Tibial nerve (tissue), 4 donors: ENCODE measurements at regions not wholly inside any gene's neighbourhood (a gene's known extent, or its start where the extent isn't known, plus 50 kb on each side); places are given as distances from the start of the nearest gene placed in this dataset.

Experiments
- CTCF ChIP-seq, 5 experiments: fragments of 200-600 bp in 3 of 5; fragments of 450-650 bp in 2 of 5; sonication (generic) in 3 of 5; IDR thresholded peaks; one replicate each; pipeline ENCODE4 v1.5.1; 2016 to 2019; ENCODE audit warnings: antibody characterized with exemption in 5 of 5, mild to moderate bottlenecking in 3 of 5, moderate library complexity in 2 of 5
- EP300 ChIP-seq, 2 donors: sonication (generic); formaldehyde crosslinking; IDR thresholded peaks; one replicate each; pipeline ENCODE4 v1.6.1; 2017; ENCODE audit warnings: antibody characterized with exemption in 2 of 2, mild to moderate bottlenecking in 1 of 2
- POLR2A ChIP-seq, 2 donors: fragments of 450-650 bp; IDR thresholded peaks; one replicate each; pipeline ENCODE4 v1.6.1; 2017; ENCODE audit warnings: antibody characterized with exemption in 2 of 2, mild to moderate bottlenecking in 2 of 2, moderate library complexity in 2 of 2

GRCh38 chr18:1173593-1173992 is 268.9 kb downstream of the ADCYAP1 start:
- no peak for TF ChIP-seq CTCF (IDR thresholded peaks at IDR 0.05)
- TF ChIP-seq EP300 (IDR thresholded peaks at IDR 0.05): no peak
- no peak for TF ChIP-seq POLR2A (IDR thresholded peaks at IDR 0.05)
